Skin of body (tissue), 1 donor: ENCODE measurements at regions not wholly inside any gene's neighbourhood (a gene's known extent, or its start where the extent isn't known, plus 50 kb on each side); places are given as distances from the start of the nearest gene placed in this dataset.
"Not testable (repeated sequence)": the region's sequence is repeated elsewhere in the genome, so short reads cannot be mapped to it uniquely, and the experiment has no call there.

ENCODE experiments used
- DNase-seq: peaks from one replicate; lab custom pipeline; 2025; lab: John Stamatoyannopoulos, UW

- no peak for DNase-seq
Observed at GRCh38 chr6:71589254-71589653, 297.1 kb upstream of the RIMS1 start.

- DNase-seq: no peak
Observed at GRCh38 chr6:71592643-71593042, 293.7 kb upstream of the RIMS1 start.

GRCh38 chr6:71599359-71599758 lies 287.0 kb upstream of the RIMS1 start:
- no peak for DNase-seq

GRCh38 chr6:71602385-71603007 lies 283.9 kb upstream of the RIMS1 start:
- DNase-seq: no peak

GRCh38 chr6:71603021-71603420 lies 283.3 kb upstream of the RIMS1 start:
- DNase-seq: no peak

GRCh38 chr6:71608646-71609045 lies 277.7 kb upstream of the RIMS1 start:
- DNase-seq: no peak

- no peak for DNase-seq
Observed at GRCh38 chr6:71619836-71620235, 266.5 kb upstream of the RIMS1 start.

- DNase-seq: no peak
Observed at GRCh38 chr6:71621918-71622519, 264.3 kb upstream of the RIMS1 start.

GRCh38 chr6:71642120-71642519 lies 244.2 kb upstream of the RIMS1 start:
- no peak for DNase-seq

- no peak for DNase-seq
Observed at GRCh38 chr6:71642793-71643192, 243.6 kb upstream of the RIMS1 start.

- DNase-seq: no peak
Observed at GRCh38 chr6:71645299-71645698, 241.1 kb upstream of the RIMS1 start.

- no peak for DNase-seq
Observed at GRCh38 chr6:71649915-71650314, 236.4 kb upstream of the RIMS1 start.

- DNase-seq: no peak
Observed at GRCh38 chr6:71651636-71652035, 234.7 kb upstream of the RIMS1 start.

- no peak for DNase-seq
Observed at GRCh38 chr6:71656121-71656520, 230.2 kb upstream of the RIMS1 start.

GRCh38 chr6:71665931-71666330 lies 220.4 kb upstream of the RIMS1 start:
- no peak for DNase-seq

- no peak for DNase-seq
Observed at GRCh38 chr6:71672876-71673275, 213.5 kb upstream of the RIMS1 start.

- DNase-seq: no peak
Observed at GRCh38 chr6:71675386-71675785, 211.0 kb upstream of the RIMS1 start.

- no peak for DNase-seq
Observed at GRCh38 chr6:71676298-71676697, 210.1 kb upstream of the RIMS1 start.

GRCh38 chr6:71678091-71678490 lies 208.3 kb upstream of the RIMS1 start:
- no peak for DNase-seq

- no peak for DNase-seq
Observed at GRCh38 chr6:71681234-71681867, 205.0 kb upstream of the RIMS1 start.

- DNase-seq: not testable (repeated sequence)
Observed at GRCh38 chr6:71686021-71686677, 200.2 kb upstream of the RIMS1 start.

- no peak for DNase-seq
Observed at GRCh38 chr6:71698702-71699101, 187.6 kb upstream of the RIMS1 start.

GRCh38 chr6:71706523-71706922 lies 179.8 kb upstream of the RIMS1 start:
- DNase-seq: no peak
